GM12865 (cell line): ENCODE measurements at regions not wholly inside any gene's neighbourhood (a gene's known extent, or its start where the extent isn't known, plus 50 kb on each side); places are given as distances from the start of the nearest gene placed in this dataset.

Experiments
- DNase-seq: peaks from one replicate; pipeline ENCODE4 v3.0.0; 2010; ENCODE audit warnings: low read depth
- H3K4me3 ChIP-seq: 2 replicates; pipeline ENCODE4 v1.5.1; 2011; ENCODE audit warnings: mild to moderate bottlenecking, low read depth, low read length, control low read depth
- CTCF ChIP-seq: IDR thresholded peaks from 2 replicates; pipeline ENCODE4 v1.5.1; 2011; ENCODE audit warnings: low read length, control low read depth, low read depth, inconsistent platforms; ENCODE audit not compliant: insufficient read depth; ENCODE audit errors: missing control alignments

- TF ChIP-seq CTCF, result no peak
- no peak for DNase-seq
- no peak overlapping the region for H3K4me3 ChIP-seq
These were observed 52.4 kb upstream of the WDR26 start for GRCh38 chr1:224486801-224487583.

GRCh38 chr1:224488806-224489499 is 54.4 kb upstream of the WDR26 start:
- no peak for TF ChIP-seq CTCF
- DNase-seq, result no peak
- no peak overlapping the region for H3K4me3 ChIP-seq

- H3K4me3 ChIP-seq, result no peak overlapping the region
- no peak for DNase-seq
- TF ChIP-seq CTCF, result no peak
These were observed 55.2 kb upstream of the WDR26 start for GRCh38 chr1:224489534-224490365.

- DNase-seq, result no peak
- H3K4me3 ChIP-seq, result no peak overlapping the region
- TF ChIP-seq CTCF, result no peak
These were observed 56.2 kb upstream of the WDR26 start for GRCh38 chr1:224490549-224491537.

GRCh38 chr1:224492015-224492414 is 57.4 kb upstream of the WDR26 start:
- no peak for TF ChIP-seq CTCF
- H3K4me3 ChIP-seq, result no peak overlapping the region
- no peak for DNase-seq

GRCh38 chr1:224492632-224493031 is 58.0 kb upstream of the WDR26 start:
- no peak for DNase-seq
- H3K4me3 ChIP-seq, result no peak overlapping the region
- TF ChIP-seq CTCF, result no peak
